B cell (primary cell): ENCODE measurements at regions not wholly inside any gene's neighbourhood (a gene's known extent, or its start where the extent isn't known, plus 50 kb on each side); places are given as distances from the start of the nearest gene placed in this dataset.

Experiments
- CTCF ChIP-seq: fragments of 200-600 bp; IDR thresholded peaks from one replicate; pipeline ENCODE4 v1.8.0; 2022; ENCODE audit warnings: antibody characterized with exemption, mild to moderate bottlenecking
- EZH2 ChIP-seq: IDR thresholded peaks from 2 replicates; pipeline ENCODE4 v1.6.1; 2012; ENCODE audit warnings: borderline replicate concordance, low read depth, mild to moderate bottlenecking, moderate library complexity, low read length; ENCODE audit not compliant: insufficient read depth, poor library complexity, severe bottlenecking

- no peak for TF ChIP-seq CTCF
- TF ChIP-seq EZH2, result no peak
Observed at GRCh38 chr11:92546603-92547002, 322.0 kb downstream of the FAT3 start.
